ENCODE measurements at regions not wholly inside any gene's neighbourhood (a gene's known extent, or its start where the extent isn't known, plus 50 kb on each side); places are given as distances from the start of the nearest gene placed in this dataset.

DNA sequence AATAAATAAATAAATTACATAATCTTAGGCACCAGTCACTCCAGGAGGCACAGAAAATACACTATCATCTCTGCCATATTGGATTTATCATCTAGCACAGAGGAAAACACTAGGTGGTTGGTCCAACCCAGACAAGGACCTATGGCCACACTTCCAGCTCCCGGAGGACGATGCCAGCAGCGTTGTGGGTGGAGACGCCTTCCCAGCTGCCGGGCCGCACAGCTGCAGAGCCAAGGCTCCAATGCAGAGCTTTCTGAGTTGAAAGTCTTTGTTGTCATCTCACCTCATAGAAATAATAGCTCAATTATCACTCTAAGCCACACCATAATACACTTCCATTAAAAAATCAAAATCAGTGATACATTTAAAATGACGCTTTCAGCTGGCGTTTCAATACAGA is 457.1 kb upstream of the SALL3 start:
- H3K4me1 Mint-ChIP-seq (ENCODE audit: low read depth), result no peaks in the 10 kb centered on the region
- no peaks in the 10 kb centered on the region for H3K36me3 Mint-ChIP-seq (ENCODE audit: insufficient read depth in 2 of 2)
- no peak for ATAC-seq (replicated peaks in 1 of 2)
- H3K27me3 Mint-ChIP-seq (ENCODE audit: low read depth), result no peaks in the 10 kb centered on the region
- no peak overlapping the region for H3K27ac Mint-ChIP-seq
- no peak for DNase-seq
- H3K9me3 Mint-ChIP-seq, result peaks cover 0 to 3% of the 10 kb centered on the region in 2 donors
- H3K4me3 Mint-ChIP-seq, result no peak overlapping the region

DNA sequence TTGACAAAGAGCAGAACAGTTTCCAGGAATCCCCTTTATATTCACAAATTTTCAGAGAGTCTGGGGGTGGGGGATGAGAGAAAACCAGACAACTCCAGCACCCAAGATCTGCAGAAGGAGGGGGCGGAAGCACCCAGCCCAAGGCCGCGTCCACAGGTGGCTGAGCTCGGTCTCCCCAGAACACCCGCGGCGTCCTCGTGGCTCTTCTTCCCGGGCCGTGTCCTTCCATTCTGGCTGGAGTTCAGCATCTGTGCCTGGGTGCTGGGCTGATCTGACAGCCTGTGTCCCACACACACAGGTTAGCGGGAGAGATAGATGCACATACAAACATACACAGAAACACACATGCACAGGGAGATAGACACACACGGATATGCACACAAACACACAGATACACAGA is 455.8 kb upstream of the SALL3 start:
- no peak overlapping the region for H3K4me3 Mint-ChIP-seq

DNA sequence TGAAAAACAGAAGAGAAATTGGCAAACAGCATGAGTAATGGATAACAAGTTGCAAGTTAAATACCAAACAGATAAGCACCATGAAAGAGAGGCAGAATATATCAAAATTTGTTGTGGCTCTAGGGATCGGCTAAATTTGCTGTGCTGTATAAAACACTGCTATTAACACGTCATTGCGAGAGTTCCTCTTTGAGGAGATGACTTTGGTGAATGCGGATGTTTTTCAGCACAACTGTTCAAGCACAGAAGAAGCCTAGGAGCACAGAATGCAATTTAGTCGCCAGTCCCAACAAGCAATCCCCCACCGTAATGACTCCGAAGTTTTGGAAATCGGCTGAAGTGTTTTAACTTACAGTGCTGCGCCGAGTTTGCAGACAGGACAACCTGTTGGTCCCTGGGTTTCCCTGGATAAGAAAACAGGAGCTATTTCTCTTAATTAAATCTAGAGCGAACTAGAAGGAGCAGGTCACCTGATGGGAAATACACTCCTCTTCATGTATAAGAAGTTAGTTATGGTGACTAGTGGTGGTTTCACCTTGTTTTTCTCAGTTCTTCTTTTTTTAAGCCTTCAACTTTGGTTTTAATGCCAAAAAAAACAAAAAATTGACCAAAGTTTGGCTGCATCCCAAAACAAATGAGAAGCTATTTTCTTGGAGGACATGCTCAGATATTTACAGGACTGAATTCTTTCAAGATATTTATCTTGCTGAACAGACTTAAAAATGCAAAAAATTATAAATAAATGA is 454.1 kb upstream of the SALL3 start:
- Mint-ChIP-seq H3K27ac (no peak overlapping the region), H3K4me1 (ENCODE audit: low read depth) (no peaks in the 10 kb centered on the region), H3K36me3 (ENCODE audit: insufficient read depth in 2 of 2) (no peaks in the 10 kb centered on the region), H3K27me3 (ENCODE audit: low read depth) (no peaks in the 10 kb centered on the region), H3K4me3 (no peak overlapping the region), H3K9me3 (peaks cover 0 to 2% of the 10 kb centered on the region in 2 donors)
- ATAC-seq (replicated peaks in 1 of 2) (no peak), DNase-seq (no peak)

More for the DNA sequence above, 455.8 kb upstream of the SALL3 start:
- Mint-ChIP-seq H3K9me3 (peaks cover 0 to 2% of the 10 kb centered on the region in 2 donors), H3K27me3 (ENCODE audit: low read depth) (no peaks in the 10 kb centered on the region), H3K36me3 (ENCODE audit: insufficient read depth in 2 of 2) (no peaks in the 10 kb centered on the region), H3K4me1 (ENCODE audit: low read depth) (no peaks in the 10 kb centered on the region), H3K27ac (no peak overlapping the region)
- DNase-seq (no peak), ATAC-seq (replicated peaks in 1 of 2) (no peak)

DNA sequence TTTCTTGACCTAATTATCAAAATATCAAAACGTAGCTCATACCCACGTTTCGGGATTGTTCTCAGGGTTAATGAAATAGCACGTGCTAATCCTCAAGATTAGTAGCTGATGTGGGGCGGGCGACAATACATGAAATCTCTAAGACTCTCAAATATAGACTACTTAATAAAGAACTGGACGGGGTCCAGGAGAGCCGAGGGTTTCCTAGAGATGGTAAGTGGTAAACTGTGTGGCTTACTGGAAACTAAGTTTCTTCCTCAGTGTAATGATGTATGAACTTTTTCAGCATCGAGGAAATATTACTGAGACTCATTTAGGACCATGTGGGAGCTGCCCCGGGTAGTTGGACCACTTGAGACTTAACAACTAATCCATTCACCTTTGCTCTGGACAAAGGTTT is 453.3 kb upstream of the SALL3 start:
- H3K36me3 Mint-ChIP-seq (ENCODE audit: insufficient read depth in 2 of 2), result no peaks in the 10 kb centered on the region
- ATAC-seq (replicated peaks in 1 of 2) (no peak), DNase-seq (no peak)
- no peaks in the 10 kb centered on the region for H3K27me3 Mint-ChIP-seq (ENCODE audit: low read depth)
- H3K27ac Mint-ChIP-seq, result no peak overlapping the region
- H3K4me3 Mint-ChIP-seq, result no peak overlapping the region
- H3K9me3 Mint-ChIP-seq, result peaks cover 0 to 2% of the 10 kb centered on the region in 2 donors
- H3K4me1 Mint-ChIP-seq (ENCODE audit: low read depth), result no peaks in the 10 kb centered on the region

DNA sequence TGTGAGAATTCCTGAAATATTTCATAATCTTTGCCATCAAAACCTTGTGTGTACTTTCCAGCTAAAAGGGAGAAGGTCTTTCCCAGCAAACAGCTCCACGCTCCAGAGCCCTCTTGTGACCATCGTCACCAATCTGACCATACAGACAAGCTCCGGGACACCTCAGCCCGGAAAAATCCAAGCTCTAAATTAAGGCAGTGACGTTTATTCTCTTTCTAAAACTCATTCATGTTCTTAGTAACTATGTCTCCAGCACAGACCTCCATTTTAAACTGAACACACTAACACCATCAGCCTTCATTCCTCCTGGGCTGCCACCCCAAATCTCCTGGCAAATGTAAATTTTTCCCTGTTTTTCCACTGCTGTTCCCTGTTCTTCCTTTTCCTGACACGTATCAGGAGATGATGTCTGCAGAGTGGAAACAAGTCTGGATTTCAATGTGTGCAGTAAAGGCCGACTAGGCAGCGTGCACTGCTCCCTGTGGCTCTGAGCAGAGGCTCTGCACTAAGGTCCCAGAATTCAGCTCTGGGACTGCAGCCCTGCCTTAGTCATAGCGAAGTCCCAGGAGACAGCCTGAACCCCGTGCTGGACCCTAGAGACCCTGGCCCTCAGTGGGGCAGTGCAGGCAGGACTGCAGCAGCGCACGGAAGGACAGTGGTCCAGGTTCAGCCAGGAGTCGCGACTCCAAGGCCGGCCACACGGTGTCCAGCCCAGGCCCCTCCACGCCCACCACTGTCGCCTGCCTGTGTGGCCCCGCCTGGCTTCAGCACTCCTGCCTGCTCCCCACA is 452.5 kb upstream of the SALL3 start:
- ATAC-seq (replicated peaks in 1 of 2) (no peak), DNase-seq (no peak)
- H3K4me1 Mint-ChIP-seq (ENCODE audit: low read depth), result no peaks in the 10 kb centered on the region
- peaks cover 0 to 2% of the 10 kb centered on the region in 2 donors for H3K9me3 Mint-ChIP-seq
- no peaks in the 10 kb centered on the region for H3K36me3 Mint-ChIP-seq (ENCODE audit: insufficient read depth in 2 of 2)
- no peak overlapping the region for H3K4me3 Mint-ChIP-seq
- H3K27me3 Mint-ChIP-seq (ENCODE audit: low read depth), result no peaks in the 10 kb centered on the region
- H3K27ac Mint-ChIP-seq, result no peak overlapping the region

DNA sequence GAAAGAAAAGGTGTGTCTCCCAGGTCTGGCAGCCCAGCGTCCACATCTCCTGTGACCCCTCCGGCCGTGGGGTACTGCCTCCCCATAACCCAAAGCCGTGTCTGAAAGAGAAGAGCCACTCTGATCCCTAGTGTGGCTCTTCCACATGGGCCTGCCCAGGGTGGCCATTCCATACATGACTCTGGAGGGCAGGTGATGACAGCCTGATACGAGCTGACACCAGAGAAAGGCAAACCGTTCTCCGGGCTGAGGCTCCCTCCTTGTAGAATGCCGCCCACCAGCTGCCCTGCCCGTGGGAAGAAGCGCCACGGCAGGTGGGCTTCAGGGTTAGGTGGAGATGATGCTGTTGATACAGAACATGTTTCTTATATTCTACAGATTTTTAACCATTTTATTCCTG is 451.6 kb upstream of the SALL3 start:
- Mint-ChIP-seq H3K27me3 (ENCODE audit: low read depth) (no peaks in the 10 kb centered on the region), H3K27ac (no peak overlapping the region), H3K9me3 (peaks cover 0 to 2% of the 10 kb centered on the region in 2 donors), H3K4me3 (no peak overlapping the region), H3K4me1 (ENCODE audit: low read depth) (no peaks in the 10 kb centered on the region), H3K36me3 (ENCODE audit: insufficient read depth in 2 of 2) (no peaks in the 10 kb centered on the region)
- ATAC-seq (replicated peaks in 1 of 2) (no peak), DNase-seq (no peak)

DNA sequence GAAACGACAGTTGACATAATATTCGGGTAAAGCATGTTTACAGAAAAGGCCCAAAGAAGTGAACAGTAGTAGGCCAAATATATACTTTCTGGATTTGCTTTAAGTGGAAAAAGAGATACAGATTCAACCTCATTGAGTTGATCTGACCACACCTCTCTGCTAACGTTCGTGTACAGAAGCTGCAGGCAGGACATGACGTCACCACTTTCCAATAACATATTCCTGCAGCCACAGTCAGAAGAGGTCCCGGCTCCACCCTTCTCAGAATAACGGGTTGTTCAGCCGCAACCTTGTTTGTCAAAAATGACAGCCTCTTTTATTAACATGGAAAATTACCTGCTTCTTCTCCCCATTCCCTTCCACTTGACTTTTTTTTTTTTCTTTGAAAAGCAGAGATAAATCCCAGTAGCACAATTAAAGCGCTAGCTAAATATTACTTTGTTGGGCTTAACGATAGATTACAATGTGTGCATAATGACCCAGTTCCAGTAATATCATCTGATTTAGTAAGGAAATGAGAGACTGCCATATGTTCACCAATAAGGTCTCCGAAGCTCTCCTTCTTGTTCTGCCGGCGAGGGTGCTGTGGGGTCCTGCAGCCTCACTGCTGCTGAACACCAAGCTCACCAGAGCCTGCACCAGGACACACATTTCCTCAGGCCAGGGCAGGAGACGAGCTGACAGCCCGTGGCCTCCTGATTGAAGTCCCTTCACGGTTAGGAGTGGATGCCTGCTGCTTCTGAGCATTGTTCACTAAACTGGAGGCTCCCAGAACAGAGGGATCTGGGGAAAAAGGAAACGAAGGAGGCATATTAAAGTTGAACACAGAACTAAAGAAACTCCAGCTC is 451.0 kb upstream of the SALL3 start:
- Mint-ChIP-seq H3K4me1 (ENCODE audit: low read depth) (no peaks in the 10 kb centered on the region), H3K27me3 (ENCODE audit: low read depth) (no peaks in the 10 kb centered on the region), H3K4me3 (no peak overlapping the region), H3K9me3 (peaks cover 0 to 2% of the 10 kb centered on the region in 2 donors), H3K36me3 (ENCODE audit: insufficient read depth in 2 of 2) (no peaks in the 10 kb centered on the region), H3K27ac (no peak overlapping the region)
- DNase-seq (no peak), ATAC-seq (replicated peaks in 1 of 2) (no peak)

DNA sequence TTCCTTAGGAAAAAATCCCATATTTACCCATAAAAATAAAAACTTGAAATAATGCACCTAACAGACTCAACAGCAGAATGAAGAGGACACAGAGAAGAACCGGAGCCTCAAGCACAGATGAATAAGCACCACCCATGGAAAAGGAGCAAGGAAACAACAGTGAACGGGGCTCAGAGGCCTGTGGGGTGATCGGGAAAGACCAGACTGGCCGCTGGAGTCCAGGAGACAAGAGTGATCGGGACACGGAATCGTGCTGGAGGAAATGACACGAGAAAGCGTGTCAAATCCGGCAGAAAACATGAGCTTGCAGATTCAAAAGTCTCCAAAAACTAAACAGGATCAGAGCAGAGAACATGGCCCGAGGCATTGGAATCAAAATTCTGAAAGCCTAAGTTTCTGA is 448.0 kb upstream of the SALL3 start:
- ATAC-seq (replicated peaks in 1 of 2) (no peak), DNase-seq (no peak)
- Mint-ChIP-seq H3K27me3 (ENCODE audit: low read depth) (no peaks in the 10 kb centered on the region), H3K27ac (no peak overlapping the region), H3K9me3 (peaks cover 0 to 2% of the 10 kb centered on the region in 2 donors), H3K4me1 (ENCODE audit: low read depth) (no peaks in the 10 kb centered on the region), H3K36me3 (ENCODE audit: insufficient read depth in 2 of 2) (no peaks in the 10 kb centered on the region), H3K4me3 (no peak overlapping the region)

DNA sequence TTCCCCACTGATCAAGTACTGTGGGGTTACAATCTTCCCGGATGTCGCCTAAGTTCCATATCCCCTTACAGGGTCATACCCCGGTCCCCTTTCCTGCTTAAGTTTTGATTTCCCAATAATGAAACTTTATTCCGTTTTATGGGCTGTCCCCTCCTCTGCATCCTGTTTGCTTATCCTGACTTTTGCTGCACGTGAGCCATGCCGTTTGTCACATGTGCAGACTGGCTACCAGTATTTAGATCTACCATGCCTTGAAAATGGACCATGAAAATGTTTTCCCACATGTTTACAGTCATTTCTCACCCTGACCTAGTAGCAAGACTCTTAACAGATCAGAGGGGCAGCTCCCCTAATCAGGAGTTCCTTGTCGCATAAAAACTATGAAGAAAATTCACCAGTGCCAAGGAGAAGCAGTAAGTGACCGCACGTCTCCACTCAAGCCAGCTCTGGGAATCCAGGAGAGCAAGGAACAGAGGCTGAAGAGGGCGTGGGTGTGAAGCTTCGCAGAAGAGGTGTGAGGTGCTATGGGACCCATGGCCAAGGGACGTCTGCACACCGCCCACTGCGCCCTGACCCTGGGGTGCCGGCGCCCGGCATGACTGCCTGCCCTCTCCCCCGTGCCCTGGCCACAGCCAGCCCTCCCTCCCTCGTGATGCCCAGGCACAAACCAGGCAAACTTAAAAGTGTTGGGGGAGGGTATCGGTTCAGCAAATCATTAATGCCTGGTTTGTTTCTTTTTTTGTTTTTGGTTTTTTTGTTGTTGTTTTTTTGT is 440.8 kb upstream of the SALL3 start:
- no peak for ATAC-seq (replicated peaks in 1 of 2)
- H3K27me3 Mint-ChIP-seq (ENCODE audit: low read depth), result peaks cover under 1% of the 10 kb centered on the region
- peaks cover 0 to 2% of the 10 kb centered on the region in 2 donors for H3K9me3 Mint-ChIP-seq
- H3K4me3 Mint-ChIP-seq, result no peak overlapping the region
- no peak for DNase-seq
- H3K36me3 Mint-ChIP-seq (ENCODE audit: insufficient read depth in 2 of 2), result no peaks in the 10 kb centered on the region
- no peaks in the 10 kb centered on the region for H3K4me1 Mint-ChIP-seq (ENCODE audit: low read depth)
- no peak overlapping the region for H3K27ac Mint-ChIP-seq

DNA sequence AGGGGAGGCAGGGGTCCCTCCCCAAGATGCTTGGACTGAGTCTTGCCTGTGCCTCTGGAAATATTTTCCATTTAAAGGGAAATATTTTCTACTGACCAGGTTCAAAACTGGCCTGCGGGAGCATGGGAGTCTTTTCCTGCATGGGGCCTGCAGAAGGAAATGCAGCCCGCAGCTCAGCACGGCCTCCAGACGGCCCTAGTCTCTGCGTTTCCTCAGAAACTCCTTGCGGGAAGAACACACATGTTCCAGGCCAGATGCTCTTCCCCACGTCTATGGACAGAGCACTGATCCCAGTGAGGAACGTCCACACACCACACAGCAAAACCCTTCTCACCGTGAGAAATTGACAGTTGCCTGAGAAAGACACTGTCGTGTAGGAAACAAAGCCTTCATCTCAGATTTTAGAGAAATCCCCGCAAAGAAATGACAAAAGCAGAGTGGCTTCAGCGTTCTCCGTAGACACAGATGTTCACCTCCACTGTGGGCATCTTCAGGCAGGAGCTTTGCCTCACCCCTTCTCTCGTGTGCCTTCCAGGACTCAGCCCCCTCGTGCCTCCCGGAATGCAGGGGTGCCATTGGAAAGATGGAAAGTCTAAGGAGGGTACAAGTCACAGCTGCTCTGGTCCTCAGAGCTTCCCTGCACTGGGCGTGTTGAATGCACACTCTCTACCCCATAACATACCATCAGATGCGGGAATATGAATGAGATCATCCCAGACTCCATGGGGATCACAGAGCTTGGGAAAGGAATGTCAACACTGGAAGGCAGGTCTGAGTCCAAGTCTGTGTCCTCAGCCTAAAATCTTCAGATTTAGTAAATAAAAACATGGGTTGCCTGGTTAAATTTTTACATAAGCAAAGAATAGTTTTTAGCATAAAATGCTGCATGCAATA is 438.7 kb upstream of the SALL3 start:
- DNase-seq, result no peak
- no peak for ATAC-seq (replicated peaks in 1 of 2)
- no peak overlapping the region for H3K27ac Mint-ChIP-seq
- H3K4me3 Mint-ChIP-seq, result no peak overlapping the region
- H3K27me3 Mint-ChIP-seq (ENCODE audit: low read depth), result peaks cover 8% of the 10 kb centered on the region
- no peaks in the 10 kb centered on the region for H3K4me1 Mint-ChIP-seq (ENCODE audit: low read depth)
- peaks cover 0 to 2% of the 10 kb centered on the region in 2 donors for H3K9me3 Mint-ChIP-seq
- H3K36me3 Mint-ChIP-seq (ENCODE audit: insufficient read depth in 2 of 2), result no peaks in the 10 kb centered on the region

DNA sequence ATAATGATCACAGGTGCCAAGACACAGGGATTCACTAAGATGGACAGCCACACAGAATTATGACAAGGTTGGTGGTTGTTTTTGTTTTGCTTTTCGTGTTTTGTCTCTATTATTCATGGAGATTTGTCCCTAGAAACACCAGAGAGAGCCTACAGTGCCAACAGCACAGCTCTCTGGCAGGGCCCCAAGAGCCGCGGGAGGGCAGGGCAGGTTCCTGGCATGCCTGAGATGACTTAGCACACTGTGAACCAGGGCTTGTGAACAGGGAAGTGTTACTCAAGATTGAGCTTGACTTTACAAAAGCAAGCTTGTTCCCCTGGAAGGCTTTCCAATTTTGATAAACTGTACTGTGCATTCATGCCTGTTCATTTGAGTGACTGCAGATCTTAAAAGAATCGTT is 437.4 kb upstream of the SALL3 start:
- ATAC-seq (replicated peaks in 1 of 2), result no peak
- H3K27me3 Mint-ChIP-seq (ENCODE audit: low read depth), result peaks cover 8% of the 10 kb centered on the region
- H3K9me3 Mint-ChIP-seq, result no peaks in the 10 kb centered on the region

DNA sequence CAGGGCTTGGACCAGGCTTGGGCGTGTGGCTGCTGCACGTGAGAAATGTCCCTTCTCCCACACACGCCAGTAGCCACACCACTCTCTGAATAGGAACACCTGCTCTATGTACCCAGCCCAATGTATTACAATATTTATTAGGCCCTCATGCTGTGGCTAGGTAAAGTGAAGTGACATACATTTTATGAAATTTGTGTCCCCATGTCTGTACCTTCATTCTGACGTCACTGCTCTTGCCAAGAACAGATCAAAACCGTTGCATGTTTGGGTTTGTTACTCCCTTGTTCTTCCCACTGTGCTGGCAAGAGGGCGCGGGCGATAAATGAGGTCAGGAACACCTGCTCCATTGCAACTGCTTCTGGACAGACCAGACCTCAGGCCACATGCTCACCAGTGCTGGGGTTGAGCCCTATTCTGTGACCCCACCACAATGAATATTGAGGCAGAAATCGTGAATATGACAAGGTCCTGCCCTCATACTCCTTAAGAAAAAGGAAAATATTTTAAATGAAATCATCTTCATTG is 436.4 kb upstream of the SALL3 start:
- Mint-ChIP-seq H3K36me3 (ENCODE audit: insufficient read depth in 2 of 2) (peaks cover 0 to 1% of the 10 kb centered on the region in 2 donors), H3K27ac (no peak overlapping the region), H3K4me3 (no peak overlapping the region), H3K4me1 (ENCODE audit: low read depth) (no peaks in the 10 kb centered on the region), H3K9me3 (no peaks in the 10 kb centered on the region), H3K27me3 (ENCODE audit: low read depth) (peaks cover 8% of the 10 kb centered on the region)
- DNase-seq (no peak), ATAC-seq (replicated peaks in 1 of 2) (no peak)

More for the DNA sequence above, 437.4 kb upstream of the SALL3 start:
- no peak overlapping the region for H3K4me3 Mint-ChIP-seq
- no peaks in the 10 kb centered on the region for H3K4me1 Mint-ChIP-seq (ENCODE audit: low read depth)
- no peak overlapping the region for H3K27ac Mint-ChIP-seq
- DNase-seq, result no peak
- peaks cover 0 to 1% of the 10 kb centered on the region in 2 donors for H3K36me3 Mint-ChIP-seq (ENCODE audit: insufficient read depth in 2 of 2)

Data from activated T-cell treated with anti-CD3 and anti-CD28 coated beads, Interleukin-2, amount 50 U/mL, for 72 hours (primary cell).